ENCODE measurements at regions not wholly inside any gene's neighbourhood (a gene's known extent, or its start where the extent isn't known, plus 50 kb on each side); places are given as distances from the start of the nearest gene placed in this dataset.

DNA sequence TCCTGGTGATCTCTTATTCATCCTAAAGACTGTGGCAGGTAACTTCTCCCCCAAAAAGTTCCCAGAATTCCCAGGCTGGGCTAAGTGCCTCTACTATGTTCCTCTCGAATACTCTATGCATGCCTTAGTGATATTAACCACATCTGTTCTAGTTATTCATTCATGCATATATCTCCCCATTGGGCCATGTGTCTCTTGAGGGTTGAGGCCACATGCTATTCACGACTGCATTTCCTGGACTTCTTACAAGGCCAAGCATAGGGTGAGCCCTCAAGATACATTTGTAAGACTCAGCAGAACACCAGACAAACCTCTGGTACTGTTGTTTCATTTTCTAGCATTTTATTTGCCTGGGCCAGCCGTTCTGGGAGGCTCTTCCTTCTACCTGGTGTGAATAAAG lies 117.0 kb downstream of the EN1 start:
- TF ChIP-seq CTCF (IDR thresholded peaks at IDR 0.05) (no peak), YY1 (IDR thresholded peaks at IDR 0.05; ENCODE audit: low read depth) (no peak), ZBTB33 (IDR thresholded peaks at IDR 0.05; ENCODE audit: borderline replicate concordance, low read depth) (no peak), EZH2phosphoT487 (IDR thresholded peaks at IDR 0.05; ENCODE audit: borderline replicate concordance, low read depth) (no peak), POLR2AphosphoS5 (IDR thresholded peaks at IDR 0.05; ENCODE audit: low read depth, low read length) (no peak), NRF1 (IDR thresholded peaks at IDR 0.05; ENCODE audit: low read depth, low read length) (no peak), TCF12 (IDR thresholded peaks at IDR 0.05) (no peak), MXI1 (IDR thresholded peaks at IDR 0.05; ENCODE audit: low read depth, low read length) (no peak)
- TF ChIP-seq, protein P1, sequence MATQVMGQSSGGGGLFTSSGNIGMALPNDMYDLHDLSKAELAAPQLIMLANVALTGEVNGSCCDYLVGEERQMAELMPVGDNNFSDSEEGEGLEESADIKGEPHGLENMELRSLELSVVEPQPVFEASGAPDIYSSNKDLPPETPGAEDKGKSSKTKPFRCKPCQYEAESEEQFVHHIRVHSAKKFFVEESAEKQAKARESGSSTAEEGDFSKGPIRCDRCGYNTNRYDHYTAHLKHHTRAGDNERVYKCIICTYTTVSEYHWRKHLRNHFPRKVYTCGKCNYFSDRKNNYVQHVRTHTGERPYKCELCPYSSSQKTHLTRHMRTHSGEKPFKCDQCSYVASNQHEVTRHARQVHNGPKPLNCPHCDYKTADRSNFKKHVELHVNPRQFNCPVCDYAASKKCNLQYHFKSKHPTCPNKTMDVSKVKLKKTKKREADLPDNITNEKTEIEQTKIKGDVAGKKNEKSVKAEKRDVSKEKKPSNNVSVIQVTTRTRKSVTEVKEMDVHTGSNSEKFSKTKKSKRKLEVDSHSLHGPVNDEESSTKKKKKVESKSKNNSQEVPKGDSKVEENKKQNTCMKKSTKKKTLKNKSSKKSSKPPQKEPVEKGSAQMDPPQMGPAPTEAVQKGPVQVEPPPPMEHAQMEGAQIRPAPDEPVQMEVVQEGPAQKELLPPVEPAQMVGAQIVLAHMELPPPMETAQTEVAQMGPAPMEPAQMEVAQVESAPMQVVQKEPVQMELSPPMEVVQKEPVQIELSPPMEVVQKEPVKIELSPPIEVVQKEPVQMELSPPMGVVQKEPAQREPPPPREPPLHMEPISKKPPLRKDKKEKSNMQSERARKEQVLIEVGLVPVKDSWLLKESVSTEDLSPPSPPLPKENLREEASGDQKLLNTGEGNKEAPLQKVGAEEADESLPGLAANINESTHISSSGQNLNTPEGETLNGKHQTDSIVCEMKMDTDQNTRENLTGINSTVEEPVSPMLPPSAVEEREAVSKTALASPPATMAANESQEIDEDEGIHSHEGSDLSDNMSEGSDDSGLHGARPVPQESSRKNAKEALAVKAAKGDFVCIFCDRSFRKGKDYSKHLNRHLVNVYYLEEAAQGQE (IDR thresholded peaks at IDR 0.05; ENCODE audit: low read depth, low read length) = no peak
